ENCODE measurements at regions not wholly inside any gene's neighbourhood (a gene's known extent, or its start where the extent isn't known, plus 50 kb on each side); places are given as distances from the start of the nearest gene placed in this dataset.

DNA sequence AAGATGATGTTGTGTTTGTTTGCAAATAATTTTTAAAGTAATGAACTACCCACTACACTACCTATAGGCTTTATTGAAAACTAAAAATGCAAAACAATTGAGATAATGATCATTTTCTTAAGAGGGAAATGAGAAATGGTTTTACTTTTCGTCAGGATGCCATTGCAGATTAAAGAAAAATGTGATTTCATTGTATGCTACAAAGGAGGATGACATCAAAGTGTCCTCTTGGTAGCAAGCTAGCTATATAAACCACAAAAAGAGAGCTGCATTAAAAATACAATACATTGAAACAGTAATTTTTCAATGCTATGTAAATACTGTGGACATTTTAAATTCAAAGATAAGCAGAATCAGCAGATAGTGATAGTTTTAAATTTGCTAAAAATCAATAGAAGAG lies 87.5 kb upstream of the DPYD start:
- DNase-seq (ENCODE audit: extremely low read depth, low read depth): no peak

DNA sequence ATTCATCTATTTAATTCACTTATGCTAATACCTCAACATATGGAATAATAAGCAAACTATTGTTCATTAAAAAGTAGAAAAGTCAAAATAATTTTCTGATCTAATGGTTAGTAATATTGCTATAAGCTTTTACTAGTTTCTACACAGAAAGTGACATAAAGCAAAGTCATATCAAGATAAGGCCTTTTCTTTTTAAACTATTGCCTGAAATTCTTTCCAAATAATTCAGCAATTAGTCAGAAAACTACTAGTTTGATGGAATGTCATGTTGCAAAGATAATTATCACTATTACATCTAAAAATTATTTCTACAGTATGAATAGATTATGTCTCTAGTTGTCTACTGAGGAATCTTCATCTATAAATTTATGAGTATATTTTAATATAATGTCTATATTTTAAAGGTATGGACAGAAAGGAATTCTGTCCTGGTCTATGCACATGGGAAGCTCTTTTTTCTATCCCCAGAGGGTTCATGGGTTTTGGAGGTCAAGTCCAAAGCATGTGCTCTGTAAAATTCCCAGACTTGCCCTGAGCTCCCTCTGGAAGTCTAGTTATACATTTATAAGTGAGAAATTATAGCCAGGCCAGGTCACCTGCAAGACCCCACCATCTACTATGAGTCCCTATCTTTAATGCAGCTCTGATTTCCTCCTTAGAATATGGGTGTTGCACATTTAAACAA lies 84.6 kb upstream of the DPYD start:
- no peak for DNase-seq (ENCODE audit: extremely low read depth, low read depth)

DNA sequence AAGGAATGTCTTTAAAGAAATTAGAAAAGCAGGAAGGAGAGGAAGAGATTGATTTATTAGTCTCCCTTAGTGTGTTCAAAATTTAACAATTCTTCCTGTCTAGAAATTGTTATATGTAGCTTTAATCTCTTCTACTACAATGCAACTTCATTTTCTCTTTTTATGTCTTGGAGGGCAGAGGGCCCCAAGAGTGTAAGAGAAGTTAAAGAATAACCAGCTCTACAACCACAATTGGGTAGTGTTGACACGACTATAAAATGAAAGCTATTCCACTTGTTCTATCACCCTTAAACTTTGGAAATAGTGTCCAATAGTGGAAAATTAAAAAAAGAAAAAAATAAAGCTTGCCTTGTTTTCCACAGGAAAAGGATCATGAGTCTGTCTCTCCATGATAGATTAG lies 82.6 kb upstream of the DPYD start:
- no peak for DNase-seq (ENCODE audit: extremely low read depth, low read depth)

DNA sequence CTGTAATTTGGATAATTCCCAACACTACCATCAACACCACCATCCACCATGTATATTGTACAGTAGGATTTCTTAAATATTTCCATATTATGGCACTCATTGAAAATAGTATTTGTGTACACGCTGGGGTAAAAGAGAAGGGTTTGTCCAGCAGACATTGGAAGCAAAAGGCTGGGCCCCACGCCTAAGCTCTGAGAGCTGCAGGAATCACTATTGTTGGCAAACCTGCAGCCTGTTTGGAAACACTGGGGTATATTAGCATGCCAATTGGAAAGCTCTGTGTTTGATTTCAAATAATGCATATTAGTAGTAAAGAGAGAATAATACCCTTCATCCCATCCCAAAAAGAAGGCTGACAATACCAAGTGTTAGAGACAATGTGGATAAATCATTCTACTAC lies 81.5 kb upstream of the DPYD start:
- no peak for DNase-seq (ENCODE audit: extremely low read depth, low read depth)

DNA sequence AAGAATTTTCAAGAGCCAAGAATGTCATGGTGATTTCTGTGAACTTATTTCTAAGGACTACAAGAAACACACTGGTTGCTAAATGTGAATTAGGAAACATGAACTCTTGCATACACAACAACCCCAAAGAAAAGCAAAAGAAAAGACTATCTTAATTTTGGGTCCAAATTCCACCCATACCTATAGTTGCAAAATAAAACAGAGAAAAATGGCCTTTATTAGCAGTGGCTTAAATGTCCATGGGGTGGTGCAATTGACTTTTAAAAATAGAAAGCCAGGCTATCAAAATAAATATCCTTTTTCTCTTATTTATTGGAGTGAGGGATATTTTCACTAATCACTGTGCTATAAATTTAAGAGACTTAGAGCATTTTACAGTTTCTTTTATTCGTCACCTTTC lies 80.9 kb upstream of the DPYD start:
- DNase-seq (ENCODE audit: extremely low read depth, low read depth): no peak

DNA sequence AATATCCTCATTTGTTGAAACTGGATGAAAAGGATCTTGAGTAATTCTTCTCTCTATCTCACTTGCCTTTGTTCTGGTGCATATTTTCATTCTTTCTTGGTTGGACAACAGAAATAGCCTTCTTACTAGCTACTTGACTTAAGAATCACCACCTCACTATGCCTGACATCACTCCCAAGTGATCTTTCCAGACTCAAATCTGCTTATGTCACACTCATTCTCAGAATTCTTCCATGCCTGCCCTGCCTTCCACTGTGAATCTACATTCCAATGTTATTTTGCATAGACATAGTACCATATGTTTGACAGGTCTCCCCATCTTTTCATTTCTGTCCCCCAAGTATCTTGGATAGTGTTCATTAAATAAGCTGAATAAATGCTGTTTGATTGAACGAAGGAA lies 78.5 kb upstream of the DPYD start:
- no peak for DNase-seq (ENCODE audit: extremely low read depth, low read depth)

DNA sequence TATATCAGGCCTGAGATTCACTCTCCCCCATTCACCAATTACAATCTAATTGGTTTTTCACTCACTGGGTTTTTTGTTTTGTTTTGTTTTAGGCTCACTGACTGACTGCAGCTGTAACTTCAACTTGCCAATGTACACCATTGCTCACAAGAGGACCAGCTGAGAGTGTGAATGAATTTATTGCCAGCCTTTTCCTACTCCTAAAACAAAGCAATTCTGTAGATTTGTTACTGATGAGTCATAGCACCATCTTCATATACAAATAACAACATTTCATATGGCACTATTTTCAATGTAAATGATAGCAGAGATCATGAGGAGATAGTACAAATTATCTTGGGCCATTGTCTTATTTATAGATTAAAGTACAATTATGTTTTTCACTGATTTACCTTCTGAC lies 76.0 kb upstream of the DPYD start:
- no peak for DNase-seq (ENCODE audit: extremely low read depth, low read depth)

DNA sequence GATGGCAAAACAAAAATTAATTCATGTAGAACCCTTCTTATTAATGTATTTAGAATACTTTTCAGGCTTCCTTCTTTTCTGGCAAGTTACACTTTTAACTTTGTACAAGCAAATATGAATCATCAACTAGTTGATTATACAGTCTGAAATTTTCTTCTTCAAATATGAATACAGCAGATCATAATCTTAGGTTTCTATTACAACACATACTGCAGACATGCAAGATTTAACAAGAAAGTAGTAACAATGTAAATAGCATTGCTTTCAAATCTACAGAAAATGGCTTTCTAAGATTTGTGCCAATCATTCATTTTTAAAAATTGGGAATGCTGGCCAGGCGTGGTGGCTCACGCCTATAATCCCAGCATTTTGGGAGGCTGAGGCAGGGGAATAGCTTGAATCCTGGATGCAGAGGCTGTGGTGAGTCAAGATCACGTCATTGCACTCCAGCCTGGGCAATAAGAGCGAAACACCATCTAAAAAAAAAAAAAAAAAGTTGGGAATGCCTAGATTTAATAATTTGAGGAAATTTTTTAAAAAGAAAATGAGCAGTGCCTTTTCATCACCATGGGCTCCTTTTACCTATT lies 68.4 kb upstream of the DPYD start:
- DNase-seq (ENCODE audit: extremely low read depth, low read depth): no peak

DNA sequence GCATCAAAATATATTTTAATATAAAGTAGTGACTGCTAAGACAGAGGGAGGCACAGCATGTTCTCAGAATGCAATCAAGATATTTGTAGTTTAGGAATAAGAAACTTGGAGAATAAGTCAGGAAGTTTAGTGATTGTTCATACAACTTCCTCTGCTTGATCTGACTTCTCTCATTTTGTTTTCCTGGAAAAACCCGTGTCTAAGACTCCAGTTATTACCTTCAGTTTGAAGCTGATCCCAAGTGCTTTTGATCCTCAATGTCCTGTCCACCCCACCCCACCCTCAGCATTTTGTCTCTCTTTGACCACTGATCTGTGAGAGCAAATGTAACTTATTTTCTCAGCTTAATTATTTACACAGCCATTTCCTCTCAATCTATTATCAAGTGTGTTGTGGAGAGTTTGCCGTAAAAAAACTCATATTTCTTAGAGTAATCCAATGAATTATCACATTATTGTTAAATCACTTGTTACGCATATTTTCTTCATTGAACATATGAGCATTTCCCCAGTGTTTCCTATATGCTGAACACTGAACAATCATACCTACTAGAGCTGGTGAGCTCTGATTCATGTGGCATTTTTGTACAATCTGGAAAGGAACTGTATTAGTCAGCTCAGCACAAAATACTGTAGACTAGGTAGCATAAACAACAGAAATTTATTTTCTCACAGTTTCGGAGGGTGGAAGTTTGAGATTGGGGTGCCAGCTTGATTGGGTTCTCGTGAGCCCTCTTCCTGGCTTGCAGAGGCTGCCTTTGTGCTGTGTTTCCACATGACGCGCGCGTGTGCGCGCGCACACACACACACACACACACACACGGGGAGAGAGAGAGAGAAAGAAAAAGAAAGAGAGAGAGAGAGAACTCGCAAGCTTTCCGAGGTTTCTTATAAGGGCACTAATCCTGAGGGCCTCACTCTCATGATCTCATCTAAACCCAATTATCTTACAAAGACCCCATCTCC lies 65.5 kb upstream of the DPYD start:
- no peak for DNase-seq (ENCODE audit: extremely low read depth, low read depth)

DNA sequence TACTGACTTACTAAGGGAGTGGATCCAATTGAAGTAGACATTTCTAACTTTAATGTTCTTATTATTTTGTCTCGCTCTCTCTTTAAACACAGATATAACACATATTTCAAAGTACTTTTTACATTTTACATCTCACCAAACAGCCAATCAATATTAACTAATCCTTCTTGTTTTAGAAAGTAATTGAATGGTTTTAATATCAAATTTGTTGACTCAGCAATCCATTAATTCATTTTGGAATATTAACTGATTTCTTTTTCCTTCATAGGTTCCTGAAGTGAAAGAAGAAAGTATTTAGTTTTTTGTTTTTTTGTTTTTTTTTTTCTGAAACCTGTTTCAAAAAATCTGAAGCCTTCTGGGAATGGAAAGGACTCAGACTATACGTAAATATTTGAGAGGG lies 62.3 kb upstream of the DPYD start:
- no peak for DNase-seq (ENCODE audit: extremely low read depth, low read depth)

DNA sequence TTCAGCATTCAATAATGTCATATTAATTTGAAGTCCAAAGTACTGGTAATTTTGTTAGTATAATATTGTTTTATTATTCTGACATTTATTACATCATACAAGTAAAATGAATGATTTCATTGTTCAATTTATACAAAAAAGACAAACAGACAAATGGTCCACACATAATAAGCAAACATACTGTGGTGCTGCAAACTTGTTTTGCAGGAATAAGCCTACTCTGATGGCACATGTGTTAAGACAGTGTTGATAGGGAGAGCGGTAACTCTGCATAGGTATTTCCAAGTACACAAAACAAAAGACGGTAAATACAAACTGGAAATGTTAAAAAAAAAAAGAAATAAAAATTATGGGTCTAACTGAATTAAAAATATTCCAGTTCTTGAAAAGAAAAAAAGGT lies 59.7 kb upstream of the DPYD start:
- no peak for DNase-seq (ENCODE audit: extremely low read depth, low read depth)

DNA sequence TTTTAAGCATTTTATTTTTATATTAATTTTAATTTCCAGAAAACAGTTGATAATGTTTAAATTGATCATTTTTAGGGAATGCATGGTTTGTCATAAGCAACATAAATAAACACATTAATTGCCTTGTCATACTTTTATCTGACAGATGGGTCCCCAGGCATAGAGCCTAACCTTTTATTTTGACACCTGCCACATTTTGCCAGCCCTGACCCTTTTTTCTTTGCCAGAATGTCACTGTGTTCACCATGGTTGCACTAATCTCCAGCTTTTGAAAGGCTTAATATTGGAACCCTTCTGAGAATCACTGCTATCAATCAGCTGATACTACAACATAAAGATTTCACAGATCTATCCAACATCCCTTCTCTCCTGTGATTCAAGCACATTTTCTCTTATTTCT lies 56.0 kb upstream of the DPYD start:
- no peak for DNase-seq (ENCODE audit: extremely low read depth, low read depth)
